Spleen (tissue), 11 donors: ENCODE measurements at regions not wholly inside any gene's neighbourhood (a gene's known extent, or its start where the extent isn't known, plus 50 kb on each side); places are given as distances from the start of the nearest gene placed in this dataset.

ENCODE experiments used
- DNase-seq: peaks from one replicate; pipeline ENCODE4 v3.0.0-alpha.2; 2020
- H3K27ac ChIP-seq, 8 donors: fragments of 200-600 bp; sonication (generic) in 7 of 8; 1 replicate in 4 of 8; 2 replicates in 4 of 8; pipeline versions ENCODE4 v1.5.0 to v1.8.0; 2016 to 2021; ENCODE audit warnings: inconsistent platforms in 4 of 8, mild to moderate bottlenecking in 4 of 8, moderate library complexity in 1 of 8
- H3K27me3 ChIP-seq, 7 donors: fragments of 200-600 bp; sonication (generic) in 6 of 7; replicated peaks in 1 of 7; 1 replicate in 4 of 7; 2 replicates in 3 of 7; pipeline versions ENCODE4 v1.5.0 to v1.8.0; 2016 to 2021; ENCODE audit warnings: inconsistent platforms in 3 of 7, mild to moderate bottlenecking in 1 of 7
- H3K36me3 ChIP-seq, 6 donors: fragments of 200-600 bp; sonication (generic) in 5 of 6; 1 replicate in 4 of 6; 2 replicates in 2 of 6; pipeline versions ENCODE4 v1.5.0 to v1.8.0; 2016 to 2021; ENCODE audit warnings: inconsistent platforms in 2 of 6
- H3K4me1 ChIP-seq, 6 donors: fragments of 200-600 bp; sonication (generic) in 5 of 6; 1 replicate in 3 of 6; 2 replicates in 3 of 6; pipeline versions ENCODE4 v1.5.0 to v1.8.0; 2016 to 2021; ENCODE audit warnings: inconsistent platforms in 3 of 6
- H3K4me3 ChIP-seq, 8 donors: fragments of 200-600 bp; sonication (generic) in 7 of 8; 1 replicate in 4 of 8; 2 replicates in 4 of 8; pipeline versions ENCODE4 v1.5.0 to v1.8.0; 2016 to 2021; ENCODE audit warnings: inconsistent platforms in 4 of 8, mild to moderate bottlenecking in 4 of 8, moderate library complexity in 2 of 8
- H3K9me3 ChIP-seq, 8 donors: fragments of 200-600 bp; sonication (generic) in 7 of 8; 1 replicate in 4 of 8; 2 replicates in 4 of 8; pipeline versions ENCODE4 v1.5.0 to v1.8.0; 2016 to 2021; ENCODE audit warnings: inconsistent platforms in 4 of 8
- CTCF ChIP-seq, 11 experiments: fragments of 200-600 bp in 7 of 11; fragments of 450-650 bp in 4 of 11; sonication (generic) in 4 of 11; IDR thresholded peaks in 8 of 11; conservative IDR thresholded peaks in 3 of 11; 1 replicate in 7 of 11; 2 replicates in 4 of 11; pipeline versions ENCODE4 v1.4.0 to v1.8.0; 2016 to 2021; ENCODE audit warnings: antibody characterized with exemption in 11 of 11, inconsistent platforms in 4 of 11, mild to moderate bottlenecking in 1 of 11
- POLR2A ChIP-seq, 3 donors: fragments of 450-650 bp; IDR thresholded peaks; one replicate each; pipeline ENCODE4 v1.5.1; 2017; ENCODE audit warnings: antibody characterized with exemption in 3 of 3, mild to moderate bottlenecking in 1 of 3
- POLR2AphosphoS5 ChIP-seq, 3 donors: sonication (generic); formaldehyde crosslinking; IDR thresholded peaks; one replicate each; pipeline ENCODE4 v1.5.1; 2017; ENCODE audit warnings: antibody characterized with exemption in 3 of 3
- WGBS, 5 donors: extraction: QIAGEN DNeasy Blood & Tissue Kit in 3 of 5; methylation state at CpG; one replicate each; pipeline versions ENCODE4 v1.1.5 to v1.1.7; 2013 to 2018; 5-methylcytosine and 5-hydroxymethylcytosine counted together
- intact Hi-C: fragments of 100-400 bp; cut with DNase I; formaldehyde crosslinking; loops from one replicate; pipeline ENCODE4 v1.15.0; 2023; ENCODE audit warnings: low total_unique reads
- donor health status: healthy with polysubstance abuse.
- donor health status: DM: no; HTN: no; CAD: no; lungs with moderate emphysema.
- donor health status: DM: no; HTN: no; CAD: no.
- donor health status: Bipolar disorder and iron deficiency.
- donor health status: healthy.
- donor health status: DM: no; HTN: no; CAD: no.
- donor health status: DM: yes; HTN: yes; CAD: no.

GRCh38 chr11:69215216-69215615 lies 59.5 kb downstream of the SMIM38 start:
- Histone ChIP-seq H3K36me3 (no peaks in the 10 kb centered on the region), H3K9me3 (no peaks in the 10 kb centered on the region), H3K27ac (no peak overlapping the region), H3K4me3 (no peak overlapping the region), H3K4me1 (peaks cover 0 to 10% (median under 1%) of the 10 kb centered on the region in 6 donors), H3K27me3 (peaks cover 0 to 14% (median 0%) of the 10 kb centered on the region in 7 donors)
- DNase-seq = no peak
- no peak for TF ChIP-seq CTCF (IDR thresholded peaks at IDR 0.05 in 8 of 11, conservative IDR thresholded peaks at IDR 0.05 in 3 of 11)
- TF ChIP-seq POLR2AphosphoS5 (IDR thresholded peaks at IDR 0.05) = no peak
- TF ChIP-seq POLR2A (IDR thresholded peaks at IDR 0.05) = no peak
- WGBS, 5 donors = 73 to 96% (median 88%) methylated on average over 1 of the region's 1 CpG
- intact Hi-C loops = no loop called here

GRCh38 chr11:69215784-69216415 lies 60.2 kb downstream of the SMIM38 start:
- intact Hi-C loops = no loop called here
- no peaks in the 10 kb centered on the region for H3K36me3 ChIP-seq
- H3K4me1 ChIP-seq = peaks cover 0 to 5% (median 0%) of the 10 kb centered on the region in 6 donors
- WGBS, 5 donors = 76 to 86% (median 82%) methylated on average over 6 of the region's 6 CpGs
- DNase-seq = no peak
- no peak overlapping the region for H3K27ac ChIP-seq
- no peak overlapping the region for H3K4me3 ChIP-seq
- no peaks in the 10 kb centered on the region for H3K9me3 ChIP-seq
- peaks cover 0 to 14% (median 0%) of the 10 kb centered on the region in 7 donors for H3K27me3 ChIP-seq
- TF ChIP-seq POLR2A (IDR thresholded peaks at IDR 0.05) = no peak

GRCh38 chr11:69216647-69217051 lies 60.9 kb downstream of the SMIM38 start:
- Histone ChIP-seq H3K4me1 (peaks cover 0 to 5% (median 0%) of the 10 kb centered on the region in 6 donors), H3K9me3 (no peaks in the 10 kb centered on the region), H3K27ac (no peak overlapping the region), H3K27me3 (peaks cover 0 to 14% (median 0%) of the 10 kb centered on the region in 7 donors), H3K4me3 (no peak overlapping the region), H3K36me3 (no peaks in the 10 kb centered on the region)
- TF ChIP-seq CTCF (IDR thresholded peaks at IDR 0.05 in 8 of 11, conservative IDR thresholded peaks at IDR 0.05 in 3 of 11) (no peak), POLR2AphosphoS5 (IDR thresholded peaks at IDR 0.05) (no peak), POLR2A (IDR thresholded peaks at IDR 0.05) (no peak)
- WGBS, 5 donors = 76 to 91% (median 87%) methylated on average over 5 to 6 of the region's 6 CpGs
- intact Hi-C loops = no loop called here
- DNase-seq = no peak

- Histone ChIP-seq H3K4me3 (no peak overlapping the region), H3K27ac (no peak overlapping the region), H3K36me3 (no peaks in the 10 kb centered on the region), H3K9me3 (no peaks in the 10 kb centered on the region), H3K27me3 (peaks cover 0 to 8% (median 0%) of the 10 kb centered on the region in 7 donors), H3K4me1 (peaks cover 0 to 5% (median 0%) of the 10 kb centered on the region in 6 donors)
- TF ChIP-seq POLR2A (IDR thresholded peaks at IDR 0.05) = no peak
- no peak for TF ChIP-seq POLR2AphosphoS5 (IDR thresholded peaks at IDR 0.05)
- no peak for TF ChIP-seq CTCF (IDR thresholded peaks at IDR 0.05 in 8 of 11, conservative IDR thresholded peaks at IDR 0.05 in 3 of 11)
- WGBS, 5 donors = 62 to 84% (median 68%) methylated on average over 7 to 9 of the region's 9 CpGs
- no peak for DNase-seq
- intact Hi-C loops = no loop called here
These were observed 61.8 kb downstream of the SMIM38 start for GRCh38 chr11:69217276-69218105.
